WTC11 (cell line): ENCODE measurements at regions not wholly inside any gene's neighbourhood (a gene's known extent, or its start where the extent isn't known, plus 50 kb on each side); places are given as distances from the start of the nearest gene placed in this dataset.

ENCODE experiments used
- ATF3 ChIP-seq: sonication (generic); formaldehyde crosslinking; conservative IDR thresholded peaks from 2 replicates; pipeline ENCODE4 v1.8.1; 2022; ENCODE audit warnings: mild to moderate bottlenecking, missing genetic modification reagents
- CTCF ChIP-seq: fragments of 200-600 bp; IDR thresholded peaks from 2 replicates; pipeline ENCODE4 v1.8.0; 2022; ENCODE audit warnings: antibody characterized with exemption
- NR2C2 ChIP-seq: sonication (generic); formaldehyde crosslinking; IDR thresholded peaks from 2 replicates; pipeline ENCODE4 v1.8.0; 2022; ENCODE audit warnings: mild to moderate bottlenecking, missing genetic modification reagents
- NR3C1 ChIP-seq: sonication (generic); formaldehyde crosslinking; conservative IDR thresholded peaks from 2 replicates; pipeline ENCODE4 v1.8.1; 2023; ENCODE audit warnings: low read depth, mild to moderate bottlenecking, missing genetic modification reagents
- RELA ChIP-seq: sonication (generic); formaldehyde crosslinking; IDR thresholded peaks from 2 replicates; pipeline ENCODE4 v1.8.1; 2022; ENCODE audit warnings: missing genetic modification reagents, mild to moderate bottlenecking, borderline replicate concordance
- SP1 ChIP-seq: sonication (generic); formaldehyde crosslinking; conservative IDR thresholded peaks from 2 replicates; pipeline ENCODE4 v1.8.1; 2022; ENCODE audit warnings: missing genetic modification reagents
- TCF7 ChIP-seq: sonication (generic); formaldehyde crosslinking; IDR thresholded peaks from 2 replicates; pipeline ENCODE4 v1.8.0; 2022; ENCODE audit warnings: mild to moderate bottlenecking, low read depth, missing genetic modification reagents, moderate library complexity
- USF2 ChIP-seq: sonication (generic); formaldehyde crosslinking; IDR thresholded peaks from 2 replicates; pipeline ENCODE4 v1.8.1; 2023; ENCODE audit warnings: mild to moderate bottlenecking, missing genetic modification reagents, moderate library complexity
- ZNF121 ChIP-seq: sonication (generic); formaldehyde crosslinking; IDR thresholded peaks from 2 replicates; pipeline ENCODE4 v1.8.0; 2023; ENCODE audit warnings: missing genetic modification reagents
- ZNF317 ChIP-seq: sonication (generic); formaldehyde crosslinking; IDR thresholded peaks from 2 replicates; pipeline ENCODE4 v1.8.1; 2023; ENCODE audit warnings: low read depth, mild to moderate bottlenecking, moderate library complexity, missing genetic modification reagents, borderline replicate concordance

- no peak for TF ChIP-seq CTCF
- no peak for TF ChIP-seq TCF7 (CRISPR knock-in tag)
- no peak for TF ChIP-seq NR2C2 (CRISPR knock-in tag)
- no peak for TF ChIP-seq ZNF317 (CRISPR knock-in tag)
- no peak for TF ChIP-seq ATF3 (CRISPR knock-in tag)
- no peak for TF ChIP-seq RELA
- no peak for TF ChIP-seq NR3C1 (CRISPR knock-in tag)
- no peak for TF ChIP-seq SP1
- TF ChIP-seq ZNF121, result no peak
- TF ChIP-seq USF2 (CRISPR knock-in tag), result no peak
Observed at GRCh38 chr5:128626536-128627090, 88.6 kb upstream of the FBN2 start.
